Activated CD4-positive, alpha-beta T cell treated with anti-CD3 and anti-CD28 coated beads, Interleukin-2, amount 50 U/mL, for 16 hours (primary cell): ENCODE measurements at regions not wholly inside any gene's neighbourhood (a gene's known extent, or its start where the extent isn't known, plus 50 kb on each side); places are given as distances from the start of the nearest gene placed in this dataset.
A peak's percentile ranks its signal among the peaks of the same experiment; 100 is the strongest.

ENCODE experiments used
- DNase-seq: peaks from one replicate; pipeline ENCODE4 v3.0.0-alpha.2; 2020

DNA sequence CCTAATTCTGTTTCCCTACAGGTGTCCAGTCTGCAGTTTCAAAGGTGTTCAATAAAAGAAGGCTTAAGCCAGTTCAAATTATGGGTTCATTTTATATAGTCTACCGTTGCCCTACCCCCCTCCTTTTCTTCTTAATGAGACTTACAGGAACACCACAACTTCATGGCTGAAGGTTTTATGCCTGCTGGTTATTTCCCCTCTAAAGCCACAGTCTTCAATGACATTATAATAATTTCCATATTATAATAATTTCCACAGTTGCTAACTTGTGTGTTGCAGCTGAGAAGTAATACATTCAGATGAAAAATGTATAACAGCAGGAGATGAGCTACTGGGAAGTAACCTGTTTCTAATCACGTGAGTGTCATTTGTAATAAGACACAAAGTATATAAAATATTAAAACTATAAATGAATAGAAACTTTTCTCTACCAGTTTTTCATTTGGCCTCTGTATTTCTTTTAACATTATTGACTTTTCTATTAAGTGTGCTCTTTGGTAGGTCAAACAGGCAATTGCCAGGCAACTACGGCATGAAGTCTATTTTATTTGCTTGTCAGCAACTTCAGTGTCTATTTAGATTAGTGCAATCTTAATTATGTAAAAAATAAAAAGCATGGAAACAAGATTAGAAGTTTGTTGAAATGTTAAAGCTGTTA is 120.5 kb upstream of the HMHB1 start:
- no peak for DNase-seq

DNA sequence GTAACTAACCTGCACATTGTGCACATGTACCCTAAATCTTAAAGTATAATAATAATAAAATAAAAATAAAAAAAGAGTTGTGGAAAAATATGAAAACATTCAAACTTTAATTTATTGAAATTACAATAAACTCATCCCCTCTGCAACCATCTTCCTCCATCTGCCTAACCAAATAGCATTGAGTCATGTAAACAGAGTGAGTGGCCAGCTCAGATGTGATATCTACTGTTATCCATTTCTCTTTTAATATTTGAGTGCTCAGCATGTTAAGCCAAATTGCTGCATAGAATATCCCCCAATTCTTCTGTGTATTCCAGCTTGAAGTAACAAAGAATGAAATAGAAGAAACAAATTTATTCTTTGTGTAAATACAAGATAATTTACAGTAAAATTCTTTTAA is 124.4 kb upstream of the HMHB1 start:
- DNase-seq, result no peak

DNA sequence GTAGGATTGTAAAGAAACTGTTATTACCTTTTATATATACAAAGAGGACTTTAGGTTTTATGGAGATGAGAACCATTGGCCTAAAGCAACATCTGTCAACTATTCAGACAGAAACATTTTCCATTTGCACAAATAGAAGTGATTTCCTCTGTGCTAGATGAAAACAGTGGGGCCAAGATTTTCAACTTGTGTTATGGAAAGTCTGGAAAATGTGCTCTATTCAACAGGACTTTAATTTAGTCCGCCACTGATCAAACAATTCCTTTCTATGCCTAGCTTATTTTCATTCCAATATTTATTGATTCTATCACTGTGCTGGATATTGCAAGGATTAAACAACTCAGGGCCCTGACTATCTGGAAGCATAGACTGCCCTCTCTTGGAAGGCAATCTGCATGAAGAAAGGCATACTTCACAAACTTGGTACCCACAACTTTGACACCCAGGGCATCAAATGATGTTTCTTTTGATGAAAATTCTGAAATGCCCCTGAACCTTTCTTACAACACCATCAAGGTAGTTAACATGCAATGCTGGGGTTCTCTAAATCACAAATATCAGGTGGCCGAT is 126.6 kb upstream of the HMHB1 start:
- no peak for DNase-seq

DNA sequence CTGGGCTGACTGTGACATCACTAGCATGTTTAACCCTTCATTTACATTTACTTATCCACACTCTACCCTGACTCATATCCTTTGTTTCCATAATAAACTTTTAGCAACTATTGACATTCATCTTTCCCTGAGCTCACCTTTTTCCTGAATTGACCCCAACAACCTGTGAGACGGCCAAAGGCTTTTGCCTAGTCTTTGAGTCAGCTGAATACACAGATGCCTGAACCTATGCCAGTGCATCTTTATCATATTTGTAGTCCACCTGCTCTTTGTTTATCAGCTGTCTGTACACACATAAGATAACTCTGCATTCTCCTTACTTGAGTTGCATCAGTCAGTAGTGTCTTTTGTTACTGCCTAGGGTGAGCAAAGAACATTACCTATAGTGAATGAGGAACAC is 128.5 kb upstream of the HMHB1 start:
- DNase-seq, result no peak

DNA sequence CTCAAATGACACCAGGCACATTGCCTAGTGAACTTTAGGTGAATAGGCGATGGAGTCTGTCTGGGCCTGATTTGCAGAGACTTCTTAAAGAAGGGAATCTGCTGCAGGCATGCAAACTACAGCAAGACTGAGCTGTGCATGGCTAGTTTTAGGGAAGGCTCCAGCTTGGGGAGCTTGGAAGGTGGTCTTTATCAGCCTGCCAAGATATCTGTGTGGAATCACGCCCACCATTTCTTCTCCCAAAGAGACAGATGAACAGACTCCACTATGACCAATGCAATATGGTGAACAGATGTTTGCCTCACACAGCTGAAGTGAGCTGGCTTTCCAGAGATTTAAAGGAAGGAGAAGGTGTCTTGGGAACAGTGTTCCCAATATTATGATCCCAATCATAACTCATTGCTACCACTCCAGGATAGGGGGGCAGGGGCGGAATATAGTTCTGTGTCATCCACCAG is 129.0 kb upstream of the HMHB1 start:
- no peak for DNase-seq

DNA sequence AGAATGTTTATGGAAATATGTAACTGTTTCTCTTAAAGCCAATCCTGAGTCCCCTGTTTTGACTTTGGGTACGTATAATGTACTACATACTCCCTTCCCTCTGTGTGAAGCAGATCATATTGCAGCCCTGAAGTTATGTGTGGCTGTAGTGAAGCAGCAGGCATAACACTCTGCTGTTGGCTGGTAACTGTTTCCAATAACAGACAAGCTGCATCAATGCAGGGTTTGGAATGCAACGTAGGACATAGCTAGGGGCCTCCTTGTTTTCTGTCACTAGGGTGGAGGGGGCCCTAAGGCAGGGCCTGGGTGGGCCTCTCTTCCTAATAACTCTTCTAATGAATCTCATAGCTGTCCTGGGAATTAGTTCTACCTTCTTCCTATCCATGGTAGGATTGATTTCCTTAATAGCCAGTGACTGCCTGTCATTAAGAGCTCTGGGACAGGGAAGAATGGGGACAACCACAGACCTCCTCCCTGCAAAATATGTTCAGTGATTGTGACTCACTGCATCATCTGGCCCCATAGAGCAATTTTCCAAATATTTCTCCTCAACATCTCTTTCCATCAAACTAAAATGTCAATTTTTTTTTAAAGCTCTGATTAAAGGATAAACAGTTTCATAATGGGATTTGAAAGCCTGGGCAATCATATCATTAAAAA is 129.6 kb upstream of the HMHB1 start:
- no peak for DNase-seq

DNA sequence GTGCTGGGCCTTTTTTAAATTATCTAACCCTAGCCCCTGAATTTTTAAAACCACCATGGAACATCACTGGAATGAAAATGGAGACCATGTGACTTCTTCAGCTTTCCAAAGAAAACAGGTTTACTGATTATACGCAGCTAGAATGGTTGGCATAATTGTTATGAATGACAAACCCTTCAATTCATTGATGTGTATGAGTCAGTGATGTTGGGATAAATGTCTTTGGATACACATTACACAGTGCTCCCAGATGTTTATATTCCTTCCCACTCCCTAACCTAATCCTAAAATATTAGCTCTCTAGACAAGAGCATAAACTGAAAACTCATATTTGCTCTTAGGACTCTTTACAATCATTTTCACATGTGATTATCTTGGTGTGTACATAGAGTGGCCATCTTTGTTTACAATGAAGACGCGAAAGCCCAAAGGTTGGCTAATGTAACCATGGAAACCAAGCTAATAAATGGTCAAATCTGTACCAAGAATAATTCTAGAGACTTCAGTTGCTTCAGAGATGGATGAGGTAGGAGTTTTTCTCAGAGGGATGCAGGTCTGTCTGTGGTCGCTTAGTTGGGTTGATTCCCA is 131.2 kb upstream of the HMHB1 start:
- DNase-seq, result no peak

DNA sequence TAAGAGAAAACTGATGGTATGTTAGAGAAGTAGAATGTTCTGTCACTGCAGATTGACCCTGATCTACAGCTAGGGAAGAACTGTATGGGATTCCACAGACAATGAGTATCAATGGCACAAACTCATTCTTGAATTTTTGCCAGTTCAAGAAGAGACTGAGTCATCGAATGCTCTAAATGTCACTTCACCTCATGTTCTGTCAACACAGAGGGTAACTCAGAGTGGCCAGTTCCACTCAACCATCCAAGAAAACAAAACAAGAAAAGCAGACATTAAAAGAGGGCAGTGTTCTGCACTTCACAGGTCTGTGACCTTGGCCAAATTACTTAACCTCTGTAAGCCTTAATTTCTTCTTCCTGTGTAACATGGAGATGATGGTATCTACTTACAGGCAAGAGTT is 132.2 kb upstream of the HMHB1 start:
- DNase-seq, result no peak

DNA sequence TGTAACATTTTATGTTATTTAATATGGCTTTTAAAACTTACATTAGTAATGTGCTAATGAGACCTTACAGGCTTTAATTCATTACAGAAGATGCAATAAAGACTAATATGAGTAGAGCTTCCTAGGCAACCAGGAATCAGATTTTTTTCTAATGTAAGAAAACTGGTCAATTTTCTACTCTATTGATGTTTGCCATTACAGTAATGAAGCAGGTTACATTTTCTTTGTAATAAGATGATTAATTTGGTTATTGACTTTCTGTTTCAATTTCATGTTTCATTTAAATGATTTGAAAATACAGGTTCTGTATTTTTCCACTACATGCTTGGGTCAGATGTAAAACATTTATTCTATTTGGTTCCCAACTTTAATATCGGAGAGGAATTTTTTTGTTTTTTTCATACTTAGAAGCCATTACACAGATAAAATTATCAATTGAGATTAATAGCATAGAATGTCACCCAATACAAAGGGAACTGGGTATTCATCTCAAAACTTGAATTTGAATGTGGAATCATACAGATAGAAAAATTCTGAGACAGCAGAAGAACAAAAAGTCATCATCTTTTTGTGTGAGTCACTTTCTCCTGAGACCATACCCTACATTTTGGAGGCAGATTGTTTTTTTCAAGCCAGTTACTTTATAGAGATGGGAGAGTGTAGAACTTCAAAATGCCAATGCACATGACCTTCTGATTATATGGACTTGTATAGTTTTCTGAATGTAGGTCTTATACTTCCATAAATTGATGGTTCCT is 133.6 kb upstream of the HMHB1 start:
- DNase-seq, result peak; percentile 66

DNA sequence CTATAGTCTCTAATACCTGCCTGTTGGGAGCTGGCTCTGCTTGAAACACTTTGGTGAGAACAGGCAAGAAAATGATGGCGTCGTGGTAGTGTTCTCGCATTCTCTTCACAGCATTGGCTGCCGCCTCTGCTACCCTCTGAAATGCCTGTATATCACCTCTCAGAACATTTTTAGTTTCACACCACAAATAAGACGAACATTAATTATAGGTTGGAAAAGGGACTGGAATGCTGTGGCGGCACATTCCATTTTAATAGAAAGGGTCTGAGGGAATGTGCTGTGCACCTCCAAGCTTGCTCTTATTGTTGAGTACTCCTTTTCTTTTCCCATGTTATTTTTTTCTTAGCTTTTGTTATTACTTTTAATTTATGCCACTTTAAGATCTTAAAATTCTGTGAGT is 134.6 kb upstream of the HMHB1 start:
- no peak for DNase-seq

DNA sequence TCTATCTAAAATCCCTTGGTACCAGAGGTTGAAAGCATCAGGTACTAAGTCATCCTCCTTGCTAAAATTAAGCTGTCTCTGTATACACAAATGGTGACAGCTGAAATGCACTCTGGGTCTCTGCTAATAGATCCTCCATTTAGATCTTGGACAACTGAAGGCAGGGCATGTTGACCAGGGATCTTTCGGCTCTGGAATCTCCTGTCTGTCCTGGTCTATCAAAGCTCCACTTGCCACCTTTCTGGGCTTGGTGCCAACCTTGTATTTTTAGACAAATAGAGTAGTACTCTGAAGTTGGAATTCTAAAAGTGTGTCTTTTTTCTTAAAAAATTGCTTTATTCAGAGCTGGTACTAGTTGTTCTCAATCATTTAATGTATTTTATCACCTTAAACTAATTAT is 135.2 kb upstream of the HMHB1 start:
- no peak for DNase-seq

DNA sequence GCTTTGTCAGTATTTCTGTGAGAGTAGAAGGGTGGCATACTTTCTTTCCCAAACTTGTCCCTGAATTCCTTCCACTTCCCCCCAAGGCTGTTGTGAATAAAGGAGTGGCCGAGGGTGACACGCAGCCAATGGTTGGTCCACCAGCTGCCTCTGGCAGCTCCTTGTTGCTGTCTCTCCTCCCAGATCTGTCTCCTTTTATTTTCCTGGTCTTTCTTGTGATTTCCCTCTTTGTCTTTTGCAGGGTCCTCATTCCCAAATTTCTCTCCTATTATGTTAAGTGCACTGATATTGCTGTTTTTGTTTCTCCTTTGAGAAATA is 137.5 kb upstream of the HMHB1 start:
- DNase-seq, result no peak

DNA sequence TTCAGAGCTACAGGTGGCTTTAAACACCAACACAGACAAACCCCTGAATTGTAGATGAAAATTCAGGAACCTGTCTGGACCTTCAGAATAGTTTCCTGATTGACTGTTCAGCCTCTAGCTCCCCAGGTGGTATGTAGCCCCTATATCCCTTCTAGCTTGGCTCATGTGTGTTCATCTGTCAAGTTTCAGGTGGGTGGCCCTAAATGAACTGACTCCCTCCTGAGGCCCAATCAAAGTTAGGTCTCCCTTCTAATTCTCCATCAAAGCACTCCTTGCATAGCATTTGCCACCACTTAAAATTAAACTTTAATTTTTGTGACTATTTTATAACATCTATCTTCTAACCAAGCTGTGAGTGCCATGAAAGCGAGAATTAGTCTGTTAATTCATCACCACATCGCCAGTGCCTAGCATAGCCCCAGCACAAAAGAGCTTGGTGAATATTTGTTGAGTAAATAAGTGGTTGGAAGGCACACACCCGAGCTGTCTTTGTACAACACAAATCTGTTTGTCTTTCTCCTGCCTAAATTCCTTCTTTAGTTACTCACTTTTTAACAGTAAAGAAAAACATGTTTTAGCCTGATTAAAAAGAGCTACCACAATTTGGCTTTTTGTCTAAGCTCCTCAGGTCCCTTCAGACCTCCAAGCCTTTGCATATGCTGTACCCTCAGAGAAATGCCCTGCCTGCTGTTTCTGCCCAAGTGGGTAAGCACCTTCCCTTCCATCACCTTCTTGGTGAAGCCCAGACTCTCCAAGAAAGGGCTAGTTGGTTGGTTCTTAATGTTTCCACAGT is 138.1 kb upstream of the HMHB1 start:
- no peak for DNase-seq

DNA sequence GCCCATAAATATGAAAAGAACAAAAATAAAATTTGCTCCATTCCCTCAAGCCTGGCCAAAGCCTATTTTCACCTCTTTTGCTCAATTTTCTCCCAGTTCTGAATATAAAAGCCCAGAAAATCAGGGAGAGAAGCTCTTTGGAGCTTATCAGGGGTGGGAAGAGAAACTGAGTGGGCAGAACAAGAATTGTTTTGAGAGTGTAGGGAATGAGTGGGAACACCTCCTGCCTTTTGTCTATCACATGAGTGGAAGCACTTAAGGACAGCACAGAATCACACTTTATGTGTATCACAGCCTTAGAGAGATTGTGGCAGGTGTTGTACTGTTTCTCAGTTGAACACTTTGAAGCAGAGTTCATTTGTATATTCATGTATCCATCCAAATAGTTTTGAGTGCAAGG is 139.2 kb upstream of the HMHB1 start:
- no peak for DNase-seq

DNA sequence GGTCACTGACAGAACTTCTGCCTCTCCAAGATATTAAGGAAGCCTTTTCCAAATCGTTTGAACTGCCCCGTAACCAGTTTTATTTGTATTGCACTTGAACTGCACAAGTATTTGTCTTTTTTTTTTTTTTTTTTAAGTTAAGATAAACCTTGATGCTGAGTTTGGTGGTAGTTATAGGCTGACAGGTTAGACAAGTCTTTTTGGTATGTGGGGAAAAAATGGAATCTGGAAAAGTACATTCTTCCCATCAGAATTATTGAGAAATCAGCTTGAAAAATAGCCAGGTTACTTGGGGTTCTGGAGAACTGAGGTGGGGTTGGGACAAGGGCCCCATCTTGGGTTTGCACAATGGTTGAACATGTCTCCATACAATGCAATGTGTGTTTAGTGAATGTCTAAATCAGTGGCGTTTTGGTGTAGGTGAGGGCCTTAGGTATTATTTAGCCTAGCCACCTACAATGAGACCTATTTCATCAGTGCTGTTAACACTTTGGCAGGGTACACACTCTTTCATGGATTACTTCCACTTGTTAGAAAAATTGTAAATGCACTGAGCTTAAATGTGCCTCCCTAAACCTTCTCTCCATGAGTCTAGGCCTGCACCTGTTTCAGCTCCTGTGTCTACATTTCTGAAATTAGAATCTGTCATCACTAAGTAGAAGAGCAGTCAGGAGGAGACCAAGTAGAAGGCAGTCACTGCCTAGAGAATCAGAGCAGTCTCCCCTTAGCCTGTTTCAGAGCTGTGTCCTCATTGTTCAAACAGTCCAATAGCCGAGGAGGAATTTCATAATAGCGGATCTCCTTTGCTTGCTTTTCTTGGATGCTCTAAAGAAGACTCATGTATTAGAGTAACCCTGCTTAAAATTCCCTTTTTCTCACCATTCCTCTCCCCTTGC is 140.0 kb upstream of the HMHB1 start:
- DNase-seq, result no peak

DNA sequence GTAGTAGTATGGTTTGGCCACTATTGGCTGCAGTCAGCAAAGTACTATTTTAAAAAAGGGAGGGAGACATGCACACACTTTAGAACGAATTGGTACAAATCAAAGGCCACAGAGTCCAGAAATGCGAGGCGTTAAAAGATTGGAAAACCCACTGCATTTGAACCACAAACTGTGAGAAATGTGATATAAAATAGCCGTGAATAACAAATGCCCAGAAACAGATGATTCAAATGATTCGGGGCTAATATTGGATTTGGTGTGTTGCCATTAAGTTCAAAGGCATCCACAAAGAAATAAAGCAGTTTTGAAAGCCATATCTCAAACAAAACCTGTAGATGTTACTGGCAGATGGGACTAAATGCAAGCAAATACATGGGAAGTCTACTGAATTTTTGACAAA is 140.9 kb upstream of the HMHB1 start:
- no peak for DNase-seq

DNA sequence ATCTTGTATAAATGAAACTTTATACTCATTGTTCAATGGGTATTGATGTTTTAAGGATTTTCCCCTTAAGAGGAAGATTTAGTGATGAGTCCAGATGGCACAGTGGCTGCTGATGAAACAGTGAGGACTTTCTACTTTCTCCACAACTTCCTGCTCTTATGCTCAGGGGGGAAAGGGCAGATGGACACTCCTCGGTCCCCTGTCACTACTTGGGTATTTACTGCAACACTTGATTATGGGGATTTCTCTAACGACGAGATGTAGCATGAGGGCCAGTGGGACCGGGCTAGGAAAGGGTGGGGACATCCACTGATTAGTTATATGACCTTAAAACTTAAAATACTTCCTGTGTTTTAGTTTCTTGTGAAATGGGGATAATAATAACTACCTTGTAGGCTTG is 146.1 kb upstream of the HMHB1 start:
- no peak for DNase-seq

DNA sequence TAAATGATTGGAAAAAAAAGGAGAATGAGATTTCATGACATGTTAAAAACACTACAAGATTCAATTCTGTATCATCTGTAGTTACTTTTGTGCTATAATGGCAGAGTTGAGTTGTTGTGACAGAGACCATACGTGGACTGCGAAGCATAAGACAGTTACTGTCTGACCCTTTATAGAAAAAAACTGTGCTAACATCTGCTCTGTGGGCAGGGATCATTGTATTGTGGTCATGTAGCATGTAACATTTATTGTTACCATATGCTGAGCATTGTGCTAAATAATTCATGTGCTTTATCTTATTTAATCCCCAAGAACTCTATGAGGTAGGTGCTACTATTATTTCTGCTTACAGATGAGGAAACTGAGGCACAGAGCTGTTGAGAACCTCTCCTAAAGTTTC is 147.3 kb upstream of the HMHB1 start:
- DNase-seq, result no peak

DNA sequence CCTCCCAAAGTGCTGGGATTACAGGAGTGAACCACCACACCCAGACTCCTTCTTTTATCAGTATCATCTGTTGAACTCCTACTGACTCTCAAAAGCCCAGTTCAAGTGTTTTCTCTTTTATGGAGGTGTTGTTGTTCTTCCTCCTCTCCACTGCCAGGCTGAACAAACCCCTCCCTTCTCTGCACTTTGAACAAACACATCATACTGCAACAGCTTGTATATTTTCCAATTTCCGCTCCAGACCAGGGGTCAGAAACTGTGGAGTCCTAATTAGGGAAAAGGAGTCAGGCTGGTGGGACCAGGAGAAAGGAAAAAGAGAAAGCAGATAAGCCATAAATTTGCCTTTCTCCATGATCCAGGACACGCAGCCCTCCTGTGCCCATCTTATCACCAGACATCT is 148.1 kb upstream of the HMHB1 start:
- no peak for DNase-seq

DNA sequence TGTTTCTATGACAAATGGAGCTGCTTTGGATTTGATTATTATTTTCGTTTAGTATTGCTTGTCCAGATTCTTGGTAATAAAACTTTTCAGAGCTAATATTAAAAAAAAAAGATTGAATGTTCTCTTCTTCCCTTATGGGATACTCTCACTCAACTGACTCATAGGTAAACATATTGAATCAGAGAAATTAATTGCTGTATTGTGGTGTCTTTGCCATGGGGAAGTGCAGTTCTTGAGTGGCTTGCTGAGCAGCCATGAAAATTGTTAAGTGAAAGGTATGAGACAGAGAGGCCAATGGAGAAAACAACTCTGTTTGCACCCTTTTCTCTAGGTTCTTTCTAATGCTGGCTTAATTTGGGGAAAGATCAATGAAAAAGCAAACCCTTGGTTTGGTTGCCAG is 149.9 kb upstream of the HMHB1 start:
- no peak for DNase-seq

DNA sequence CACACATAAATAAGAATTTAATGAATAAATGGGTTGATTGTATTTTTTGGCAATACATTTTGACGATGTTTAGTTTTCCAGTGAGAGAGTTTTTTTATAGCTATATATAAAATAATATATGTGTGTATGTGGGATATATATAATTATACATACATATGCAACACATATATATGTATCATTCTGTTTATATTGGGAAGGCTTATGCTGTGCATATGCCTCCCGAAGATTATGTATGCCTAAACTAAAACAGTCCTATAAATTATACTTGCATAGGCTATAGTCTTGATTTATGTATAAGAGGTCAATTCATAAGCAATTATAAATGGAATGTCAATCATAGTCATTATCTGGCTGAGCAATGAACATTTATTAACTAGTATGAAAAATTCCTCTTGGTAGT is 151.3 kb upstream of the HMHB1 start:
- DNase-seq, result no peak
